Fibroblast of villous mesenchyme (primary cell): ENCODE measurements at regions not wholly inside any gene's neighbourhood (a gene's known extent, or its start where the extent isn't known, plus 50 kb on each side); places are given as distances from the start of the nearest gene placed in this dataset.

Experiments used
- DNase-seq: peaks from one replicate; pipeline ENCODE4 v3.0.0-alpha.2; 2010; ENCODE audit warnings: low read depth
- H3K4me3 ChIP-seq: 2 replicates; pipeline ENCODE4 v1.5.1; 2011; ENCODE audit warnings: low read depth, mild to moderate bottlenecking, low read length
- TF ChIP-seq, protein P1 (sequence below): IDR thresholded peaks from 2 replicates; pipeline ENCODE4 v1.5.1; 2012; ENCODE audit warnings: low read depth, mild to moderate bottlenecking, low read length; ENCODE audit not compliant: insufficient read depth

DNA sequence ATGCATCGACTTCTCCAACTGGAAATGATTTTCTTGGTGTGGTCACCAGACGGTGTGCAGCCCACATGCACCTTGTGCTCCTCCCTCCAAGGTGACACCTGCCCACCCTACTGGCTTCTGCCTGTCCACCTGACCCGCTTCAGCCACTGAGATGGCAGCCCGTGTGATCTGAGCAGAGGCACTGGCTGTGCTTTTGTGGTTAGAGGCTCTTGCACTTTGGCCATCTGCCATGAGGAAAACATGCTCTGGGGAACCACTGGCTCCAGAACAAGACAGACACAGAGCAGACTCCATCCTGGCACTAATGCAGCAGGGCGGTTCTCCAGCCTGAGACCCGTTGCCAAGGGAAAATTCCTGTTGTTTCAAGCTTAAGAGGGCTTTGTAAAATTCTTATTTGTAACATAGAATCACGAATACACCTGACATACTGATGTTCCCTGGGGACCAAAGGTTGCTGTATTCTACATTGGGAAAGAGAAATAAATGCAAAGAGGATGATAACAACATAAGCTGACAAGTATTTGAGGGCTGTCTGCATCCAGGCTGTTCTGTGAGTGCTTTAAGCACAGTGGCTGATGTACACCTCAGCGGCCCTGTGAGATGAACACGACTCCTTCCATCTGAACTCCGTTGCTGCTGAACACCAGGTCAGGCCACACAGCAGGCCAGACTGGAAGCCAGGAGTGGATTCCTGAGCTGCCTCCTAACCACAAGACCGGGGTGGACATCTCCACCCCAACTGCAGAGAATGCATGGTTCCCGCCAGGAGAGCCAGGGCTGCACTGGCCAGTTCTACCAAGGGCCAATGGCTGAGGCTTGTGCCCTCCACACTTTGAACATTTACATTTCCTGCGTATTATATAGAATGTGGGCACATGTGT lies 820.4 kb downstream of the GALR1 start:
- TF ChIP-seq, protein P1, sequence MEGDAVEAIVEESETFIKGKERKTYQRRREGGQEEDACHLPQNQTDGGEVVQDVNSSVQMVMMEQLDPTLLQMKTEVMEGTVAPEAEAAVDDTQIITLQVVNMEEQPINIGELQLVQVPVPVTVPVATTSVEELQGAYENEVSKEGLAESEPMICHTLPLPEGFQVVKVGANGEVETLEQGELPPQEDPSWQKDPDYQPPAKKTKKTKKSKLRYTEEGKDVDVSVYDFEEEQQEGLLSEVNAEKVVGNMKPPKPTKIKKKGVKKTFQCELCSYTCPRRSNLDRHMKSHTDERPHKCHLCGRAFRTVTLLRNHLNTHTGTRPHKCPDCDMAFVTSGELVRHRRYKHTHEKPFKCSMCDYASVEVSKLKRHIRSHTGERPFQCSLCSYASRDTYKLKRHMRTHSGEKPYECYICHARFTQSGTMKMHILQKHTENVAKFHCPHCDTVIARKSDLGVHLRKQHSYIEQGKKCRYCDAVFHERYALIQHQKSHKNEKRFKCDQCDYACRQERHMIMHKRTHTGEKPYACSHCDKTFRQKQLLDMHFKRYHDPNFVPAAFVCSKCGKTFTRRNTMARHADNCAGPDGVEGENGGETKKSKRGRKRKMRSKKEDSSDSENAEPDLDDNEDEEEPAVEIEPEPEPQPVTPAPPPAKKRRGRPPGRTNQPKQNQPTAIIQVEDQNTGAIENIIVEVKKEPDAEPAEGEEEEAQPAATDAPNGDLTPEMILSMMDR: no peak
- DNase-seq: no peak
- H3K4me3 ChIP-seq: no peak overlapping the region

DNA sequence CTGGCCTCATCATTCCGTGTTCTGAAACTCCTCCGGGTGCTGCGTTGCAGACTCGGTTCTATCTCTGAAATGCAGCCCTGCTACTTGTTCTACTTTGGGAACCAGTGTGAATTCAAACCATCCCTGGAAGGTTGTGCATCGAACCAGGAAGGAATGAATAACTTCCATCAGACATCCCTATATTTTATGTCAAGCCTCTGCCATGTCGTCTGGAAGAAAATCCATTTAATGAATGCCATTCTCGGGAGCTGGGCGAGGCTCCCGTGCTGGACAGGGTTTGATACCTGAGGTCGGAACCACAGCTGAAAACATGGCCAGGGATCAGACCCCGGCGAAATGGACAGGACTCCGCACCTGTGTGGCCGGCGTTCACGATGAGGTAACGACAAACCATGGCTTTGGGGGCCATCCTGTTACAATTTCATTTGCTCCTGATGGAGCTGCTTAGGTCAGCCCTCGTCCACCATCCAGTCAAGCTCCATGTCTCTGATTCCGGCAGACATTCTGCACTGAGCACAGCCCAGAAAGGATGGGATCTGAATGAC lies 821.6 kb downstream of the GALR1 start:
- TF ChIP-seq, protein P1: no peak
- DNase-seq: no peak
- H3K4me3 ChIP-seq: no peak overlapping the region

DNA sequence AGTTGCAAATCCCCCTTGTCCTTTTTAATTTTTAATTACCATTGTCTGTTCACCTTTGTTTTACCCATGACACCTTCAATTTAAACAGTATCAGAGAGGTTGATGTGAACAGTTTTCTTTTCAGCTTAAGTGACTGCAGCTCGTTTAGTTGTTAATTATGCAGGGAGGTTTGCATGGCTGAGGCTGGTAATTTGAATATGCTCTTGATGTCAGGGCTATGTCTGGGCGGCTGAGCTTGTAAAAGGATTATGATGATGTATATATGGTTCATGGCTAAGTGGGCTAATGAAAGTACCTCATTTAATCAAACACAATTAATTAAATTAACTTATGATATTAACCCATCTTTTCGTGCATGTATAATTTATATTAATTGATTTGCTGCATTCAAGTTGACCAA lies 822.1 kb downstream of the GALR1 start:
- no peak for DNase-seq
- TF ChIP-seq, protein P1: no peak
- no peak overlapping the region for H3K4me3 ChIP-seq

DNA sequence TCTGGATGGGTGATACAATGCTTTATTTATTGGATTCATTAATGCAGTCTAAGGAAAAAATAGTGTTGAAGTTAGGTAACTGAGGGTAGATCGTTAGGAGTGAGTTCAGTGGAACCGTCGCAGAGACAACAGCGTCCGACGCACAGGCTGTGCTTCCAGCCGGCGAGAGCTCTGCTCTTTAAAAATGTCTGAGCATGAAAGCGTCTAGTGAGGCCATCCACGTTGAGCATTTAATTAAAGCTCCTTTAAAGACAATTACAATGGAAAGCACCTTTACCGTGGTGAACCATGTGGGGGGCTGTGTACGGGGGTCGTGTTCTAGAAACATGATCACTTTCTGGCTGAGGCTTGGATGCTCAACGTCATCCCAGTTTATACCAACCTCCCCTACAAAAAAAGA lies 822.7 kb downstream of the GALR1 start:
- DNase-seq: no peak
- TF ChIP-seq, protein P1: no peak
- no peak overlapping the region for H3K4me3 ChIP-seq

DNA sequence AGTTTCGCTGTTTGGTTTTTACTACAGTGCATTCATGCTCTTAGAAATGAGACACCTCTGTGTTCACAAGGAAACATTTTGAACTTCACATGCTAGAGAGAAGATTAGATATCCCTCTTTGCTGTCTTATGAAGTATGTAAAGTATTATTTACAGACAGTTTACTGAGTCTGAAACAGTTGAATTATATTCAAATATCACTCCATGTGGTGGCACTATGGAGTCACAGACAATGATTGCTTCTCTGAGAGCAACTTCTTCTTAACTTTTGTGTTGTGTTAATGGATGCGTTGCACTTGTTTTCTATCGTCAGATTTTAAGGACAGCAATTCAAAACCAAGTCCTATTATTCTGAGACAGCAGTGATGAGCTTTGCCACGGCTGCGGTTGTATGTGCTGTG lies 823.6 kb downstream of the GALR1 start:
- no peak overlapping the region for H3K4me3 ChIP-seq
- no peak for DNase-seq
- TF ChIP-seq, protein P1: no peak

DNA sequence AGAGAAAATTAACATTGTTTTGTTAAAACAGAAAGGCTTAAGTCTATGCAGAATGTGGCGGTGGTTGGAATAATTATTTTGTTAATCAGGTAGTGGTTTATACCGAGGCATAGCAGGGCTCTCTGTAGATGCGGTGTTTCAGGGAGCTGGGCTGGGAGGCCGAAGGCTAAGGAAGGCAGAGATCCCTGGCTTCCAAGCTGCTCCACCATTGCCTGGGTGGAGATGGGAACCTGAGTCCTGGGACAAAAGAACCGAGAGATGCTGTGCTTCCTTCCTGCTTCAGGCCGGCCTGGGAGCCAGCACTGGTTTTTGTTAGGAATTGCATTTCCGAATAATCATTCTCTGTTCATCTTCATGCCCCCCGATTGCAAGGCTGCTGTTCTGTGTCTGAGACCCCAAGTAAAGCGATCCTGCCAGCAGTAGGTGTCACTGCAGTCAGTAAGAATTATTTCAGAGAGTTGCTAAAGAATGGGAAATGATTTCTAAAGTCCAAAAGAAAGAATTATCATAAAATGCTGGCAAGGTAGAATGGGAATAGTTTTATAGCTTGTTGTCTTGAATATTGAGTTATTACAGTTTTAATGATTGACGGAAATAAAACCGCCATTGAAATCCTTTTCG lies 824.9 kb downstream of the GALR1 start:
- DNase-seq: no peak
- TF ChIP-seq, protein P1: no peak
- no peak overlapping the region for H3K4me3 ChIP-seq
